Panc1 (cell line): ENCODE measurements at regions not wholly inside any gene's neighbourhood (a gene's known extent, or its start where the extent isn't known, plus 50 kb on each side); places are given as distances from the start of the nearest gene placed in this dataset.

ENCODE experiments used
- ATAC-seq: fragments of 200-7000 bp; cut with Tn5 transposase; 2 replicates; pipeline ENCODE4 v1.9.1; 2020; ENCODE audit warnings: mild to moderate bottlenecking, moderate library complexity
- BruUV-seq: library from RNA; stranded (reverse); fragments of 400-500 nt; replicated peaks from 2 replicates; lab custom pipeline; 2021; lab: Mats Ljungman, UMichigan
- CTCF ChIA-PET: fragments of 300-600 bp; sonication (Branson Sonifier 250); formaldehyde crosslinking; loops from one replicate; lab custom pipeline; 2022; ENCODE audit warnings: antibody characterized with exemption; lab: Charles Lee
- POLR2A ChIA-PET: fragments of 300-600 bp; sonication (Branson Sonifier 250); formaldehyde crosslinking; loops from one replicate; lab custom pipeline; 2022; ENCODE audit warnings: antibody characterized with exemption; lab: Charles Lee
- DNase-seq: peaks from one replicate; pipeline ENCODE4 v3.0.0-alpha.2; 2010; ENCODE audit warnings: low read depth, low spot score
- H3K27ac ChIP-seq: 2 replicates; pipeline ENCODE4 v1.5.1; 2011; ENCODE audit warnings: mild to moderate bottlenecking, low read length, inconsistent platforms
- H3K27me3 ChIP-seq: fragments of 200-500 bp; sonication (Bioruptor generic); 2 replicates; pipeline ENCODE4 v1.6.0; 2014; ENCODE audit warnings: low read length, inconsistent platforms; ENCODE audit not compliant: control insufficient read depth, insufficient read depth
- H3K36me3 ChIP-seq: fragments of 200-500 bp; sonication (Bioruptor generic); 2 replicates; pipeline ENCODE4 v1.5.1; 2014; ENCODE audit warnings: inconsistent platforms, mild to moderate bottlenecking, low read length, moderate library complexity; ENCODE audit not compliant: control insufficient read depth, insufficient read depth
- H3K4me1 ChIP-seq: 2 replicates; pipeline ENCODE4 v1.5.1; 2011; ENCODE audit warnings: inconsistent platforms, mild to moderate bottlenecking, low read length, moderate library complexity; ENCODE audit not compliant: control insufficient read depth, insufficient read depth
- H3K4me3 ChIP-seq, 2 experiments: 2 replicates each; pipeline ENCODE4 v1.5.1; 2011 to 2012; ENCODE audit warnings: low read depth in 2 of 2, low read length in 2 of 2, mild to moderate bottlenecking in 2 of 2, inconsistent platforms in 1 of 2, moderate library complexity in 1 of 2
- H3K9me3 ChIP-seq: fragments of 200-500 bp; sonication (Bioruptor generic); 2 replicates; pipeline ENCODE4 v1.5.1; 2014; ENCODE audit warnings: low read depth, mild to moderate bottlenecking, inconsistent platforms, low read length, moderate library complexity; ENCODE audit not compliant: control insufficient read depth, insufficient read depth
- POLR2AphosphoS5 ChIP-seq: IDR thresholded peaks from 2 replicates; pipeline ENCODE4 v1.6.1; 2012; ENCODE audit warnings: mild to moderate bottlenecking, low read depth, low read length, moderate library complexity
- REST ChIP-seq, 2 experiments: IDR thresholded peaks; 2 replicates each; pipeline ENCODE4 v1.6.1; 2011 to 2012; ENCODE audit warnings: low read depth in 2 of 2, control low read depth in 1 of 2, low read length in 1 of 2, mild to moderate bottlenecking in 1 of 2, moderate library complexity in 1 of 2; ENCODE audit not compliant: insufficient read depth in 1 of 2
- SIN3A ChIP-seq: IDR thresholded peaks from 2 replicates; pipeline ENCODE4 v1.6.1; 2012; ENCODE audit warnings: low read depth, mild to moderate bottlenecking, low read length, moderate library complexity, borderline replicate concordance; ENCODE audit not compliant: insufficient read depth
- TCF7L2 ChIP-seq: IDR thresholded peaks from 2 replicates; pipeline ENCODE4 v1.6.1; 2011; ENCODE audit warnings: mild to moderate bottlenecking, low read depth, low read length, inconsistent platforms
- in situ Hi-C: cut with HindIII; loops from 2 replicates; pipeline ENCODE4 v1.10.0; 2016; ENCODE audit warnings: low sequenced_read_pairs, low pct_unique_long_range_greater_than_20kb
- intact Hi-C: fragments of 100-400 bp; cut with micrococcal nuclease; formaldehyde crosslinking; loops from one replicate; pipeline ENCODE4 v1.10.0; 2022; ENCODE audit not compliant: unreplicated experiment
- TF ChIP-seq, protein P1 (sequence below): fragments of 450-650 bp; IDR thresholded peaks from 2 replicates; pipeline ENCODE4 v1.5.1; 2017; ENCODE audit warnings: mild to moderate bottlenecking

DNA sequence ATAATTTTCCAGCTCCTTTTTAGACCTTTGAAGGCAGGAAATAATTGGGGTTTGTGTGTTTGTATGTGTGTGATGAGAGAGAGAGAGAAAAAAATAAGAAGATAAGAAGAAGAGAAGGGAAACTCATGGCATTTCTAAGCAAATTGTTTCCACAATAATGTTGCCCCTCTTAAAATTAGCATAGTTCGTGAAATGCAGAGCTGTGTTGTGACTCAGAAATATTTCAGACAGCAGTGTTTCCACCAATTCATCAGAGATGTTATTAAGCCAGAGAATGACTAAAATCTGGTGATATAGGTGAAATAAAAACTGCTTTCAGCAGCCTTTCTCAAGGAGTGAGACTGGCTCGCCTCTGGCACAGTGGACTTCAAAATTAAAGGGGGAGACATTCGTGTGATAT is 65.9 kb upstream of the ARHGAP5 start:
- CTCF ChIA-PET, result interaction anchor here (0.6 kb wide), 1 partner anchor 27 kb away, joined by 3 read pairs; no protein-coding TSS in a partner anchor

DNA sequence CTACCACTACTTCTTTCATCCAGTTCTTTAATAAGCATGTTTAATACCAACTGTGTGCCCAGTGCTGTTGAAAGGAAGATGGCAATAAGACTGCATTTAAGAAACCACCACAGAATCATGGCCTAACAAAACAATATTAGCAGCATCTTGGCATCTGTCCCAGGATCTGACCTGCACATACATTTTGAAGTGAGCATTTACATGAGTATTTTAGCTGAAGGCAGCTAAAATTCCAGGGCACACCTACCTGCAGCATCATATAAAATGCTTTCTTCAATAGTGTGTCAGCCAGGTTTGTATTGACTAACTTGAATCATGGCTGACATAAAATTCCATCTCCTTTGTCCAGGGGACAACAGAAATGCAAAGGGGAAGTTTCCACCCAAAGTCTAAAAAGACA is 65.0 kb upstream of the ARHGAP5 start:
- POLR2A ChIA-PET, result no interaction called here
- Histone ChIP-seq H3K9me3 (no peaks in the 10 kb centered on the region), H3K36me3 (no peaks in the 10 kb centered on the region), H3K4me3 (no peak overlapping the region), H3K27me3 (no peaks in the 10 kb centered on the region), H3K27ac (no peak overlapping the region), H3K4me1 (peaks cover 14% of the 10 kb centered on the region)
- BruUV-seq, result no TSS peak
- in situ Hi-C loops, result no loop called here
- CTCF ChIA-PET, result no interaction called here
- intact Hi-C loops, result no loop called here
- no peak for ATAC-seq
- TF ChIP-seq POLR2AphosphoS5 (no peak), SIN3A (no peak), TCF7L2 (no peak), REST (IDR thresholded peaks at IDR 0.05; ENCODE audit: insufficient read depth in 1 of 2, low read depth in 2 of 2, low read length in 1 of 2) (no peak)
- TF ChIP-seq, protein P1, sequence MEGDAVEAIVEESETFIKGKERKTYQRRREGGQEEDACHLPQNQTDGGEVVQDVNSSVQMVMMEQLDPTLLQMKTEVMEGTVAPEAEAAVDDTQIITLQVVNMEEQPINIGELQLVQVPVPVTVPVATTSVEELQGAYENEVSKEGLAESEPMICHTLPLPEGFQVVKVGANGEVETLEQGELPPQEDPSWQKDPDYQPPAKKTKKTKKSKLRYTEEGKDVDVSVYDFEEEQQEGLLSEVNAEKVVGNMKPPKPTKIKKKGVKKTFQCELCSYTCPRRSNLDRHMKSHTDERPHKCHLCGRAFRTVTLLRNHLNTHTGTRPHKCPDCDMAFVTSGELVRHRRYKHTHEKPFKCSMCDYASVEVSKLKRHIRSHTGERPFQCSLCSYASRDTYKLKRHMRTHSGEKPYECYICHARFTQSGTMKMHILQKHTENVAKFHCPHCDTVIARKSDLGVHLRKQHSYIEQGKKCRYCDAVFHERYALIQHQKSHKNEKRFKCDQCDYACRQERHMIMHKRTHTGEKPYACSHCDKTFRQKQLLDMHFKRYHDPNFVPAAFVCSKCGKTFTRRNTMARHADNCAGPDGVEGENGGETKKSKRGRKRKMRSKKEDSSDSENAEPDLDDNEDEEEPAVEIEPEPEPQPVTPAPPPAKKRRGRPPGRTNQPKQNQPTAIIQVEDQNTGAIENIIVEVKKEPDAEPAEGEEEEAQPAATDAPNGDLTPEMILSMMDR, result no peak
- DNase-seq, result no peak

More for the DNA sequence above, 65.9 kb upstream of the ARHGAP5 start:
- Histone ChIP-seq H3K27ac (peak overlapping the region; percentile 57), H3K4me3 (no peak overlapping the region), H3K4me1 (peaks cover 19% of the 10 kb centered on the region), H3K36me3 (no peaks in the 10 kb centered on the region), H3K27me3 (no peaks in the 10 kb centered on the region), H3K9me3 (no peaks in the 10 kb centered on the region)
- no peak for ATAC-seq
- no TSS peak for BruUV-seq
- POLR2A ChIA-PET, result interaction anchor here (0.6 kb wide), 1 partner anchor 167 kb away, joined by 4 read pairs; no protein-coding TSS in a partner anchor
- TF ChIP-seq, protein P1, result no peak
- no peak for TF ChIP-seq TCF7L2
- no peak for TF ChIP-seq SIN3A
- TF ChIP-seq POLR2AphosphoS5, result no peak
- in situ Hi-C loops (no loop called here), intact Hi-C loops (no loop called here)
- DNase-seq, result no peak
